ENCODE measurements at regions not wholly inside any gene's neighbourhood (a gene's known extent, or its start where the extent isn't known, plus 50 kb on each side); places are given as distances from the start of the nearest gene placed in this dataset.
"Not testable (repeated sequence)": the region's sequence is repeated elsewhere in the genome, so short reads cannot be mapped to it uniquely, and the experiment has no call there.

DNA sequence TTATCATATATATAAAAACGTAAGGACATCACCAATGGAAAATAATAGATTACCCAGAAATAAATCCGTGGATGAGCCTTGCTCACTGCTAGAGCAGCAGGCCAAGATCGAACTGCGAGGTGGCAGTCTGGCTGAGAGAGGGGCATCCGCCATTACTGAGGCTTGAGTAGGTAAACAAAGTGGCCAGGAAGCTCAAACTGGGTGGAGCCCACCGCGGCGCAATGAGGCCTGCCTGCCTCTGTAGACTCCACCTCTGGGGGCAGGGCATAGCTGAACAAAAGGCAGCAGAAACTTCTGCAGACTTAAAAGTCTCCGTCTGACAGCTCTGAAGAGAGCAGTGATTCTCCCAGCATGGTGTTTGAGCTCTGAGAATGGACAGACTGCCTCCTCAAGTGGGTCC, 1018.0 kb upstream of the SLC39A10 start:
- intact Hi-C loops (cut with DNase I); ATAC-seq (ENCODE audit: poor library complexity); DNase-seq: not testable (repeated sequence)

DNA sequence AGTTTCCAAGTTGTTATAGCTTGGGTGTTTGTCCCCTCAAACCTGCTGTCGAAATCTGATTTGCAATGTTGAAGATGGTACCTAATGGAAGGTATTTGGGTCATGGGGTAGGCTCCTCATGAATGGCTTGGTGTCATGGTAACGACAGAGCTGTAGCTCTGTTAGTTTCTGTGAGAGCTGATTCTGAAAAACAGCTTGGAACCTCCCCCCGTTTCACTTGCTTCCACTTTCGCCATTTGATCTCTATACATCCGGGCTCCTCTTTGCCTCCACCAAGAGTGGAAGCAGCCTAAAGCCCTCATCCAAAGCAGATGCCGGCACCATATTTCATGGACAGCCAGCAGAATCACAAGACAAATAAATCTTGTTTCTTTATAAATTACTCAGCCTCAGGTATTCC, 1035.1 kb upstream of the SLC39A10 start:
- no peak for DNase-seq
- no peak for ATAC-seq (ENCODE audit: poor library complexity)
- intact Hi-C loops (cut with DNase I) = no loop called here

DNA sequence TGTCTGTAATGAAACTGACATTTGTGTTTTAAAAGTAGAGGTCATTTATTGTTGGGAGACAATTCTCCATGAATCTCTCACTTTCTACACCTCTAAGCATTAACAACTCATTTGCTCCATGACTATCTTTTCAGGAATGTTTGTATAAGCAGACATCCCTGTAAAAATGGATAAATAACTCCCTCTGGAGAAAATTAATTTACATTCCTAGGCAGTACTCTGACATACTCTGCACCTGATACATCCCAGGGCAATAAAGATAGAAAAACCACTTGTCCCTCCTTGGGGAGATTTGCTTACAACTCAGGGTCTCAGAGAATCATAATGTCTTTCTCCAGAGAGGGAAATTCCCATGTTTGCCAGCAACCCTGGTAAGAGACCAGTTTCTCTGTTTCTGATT, 1037.7 kb upstream of the SLC39A10 start:
- intact Hi-C loops (cut with DNase I) = no loop called here
- DNase-seq (no peak), ATAC-seq (ENCODE audit: poor library complexity) (no peak)

DNA sequence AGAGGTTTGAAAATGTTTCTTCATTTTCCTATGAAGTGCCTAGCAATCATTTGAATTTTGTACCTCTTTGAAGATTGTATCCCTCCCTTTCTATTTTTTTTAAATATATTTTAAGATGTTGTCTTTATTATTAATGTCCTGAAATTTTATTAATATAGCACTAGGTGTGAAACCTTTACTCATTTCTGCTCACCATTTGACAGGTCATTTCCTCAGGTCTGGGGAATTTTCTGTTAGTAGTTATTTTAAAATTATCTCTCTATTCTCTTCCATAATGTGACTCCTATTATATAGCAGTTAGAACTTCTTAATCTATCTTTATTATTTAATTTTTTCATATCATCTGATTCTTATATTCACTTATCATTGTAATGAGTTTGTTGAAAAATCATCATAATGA, 1038.6 kb upstream of the SLC39A10 start:
- intact Hi-C loops (cut with DNase I) = no loop called here
- DNase-seq = no peak
- ATAC-seq (ENCODE audit: poor library complexity) = no peak

DNA sequence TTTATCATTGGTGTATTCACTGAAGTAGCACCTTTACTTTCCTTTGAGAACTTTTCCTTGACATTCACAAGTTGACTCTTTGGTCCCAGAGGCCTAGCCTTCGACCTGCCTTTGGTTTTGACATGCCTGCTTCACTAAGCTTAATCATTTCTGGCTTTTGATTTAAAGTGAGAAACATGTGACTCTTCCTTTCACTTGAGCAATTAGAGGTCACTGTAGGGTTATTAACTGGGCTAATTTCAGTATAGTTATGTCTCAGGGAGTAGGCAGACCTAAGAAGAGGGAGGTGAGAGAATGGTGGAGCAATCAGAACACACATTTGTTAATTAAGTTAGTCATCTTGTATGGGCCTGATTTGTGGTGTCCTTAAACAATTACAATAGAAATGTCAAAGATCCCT, 1040.7 kb upstream of the SLC39A10 start:
- no peak for ATAC-seq (ENCODE audit: poor library complexity)
- DNase-seq = no peak
- intact Hi-C loops (cut with DNase I) = no loop called here

DNA sequence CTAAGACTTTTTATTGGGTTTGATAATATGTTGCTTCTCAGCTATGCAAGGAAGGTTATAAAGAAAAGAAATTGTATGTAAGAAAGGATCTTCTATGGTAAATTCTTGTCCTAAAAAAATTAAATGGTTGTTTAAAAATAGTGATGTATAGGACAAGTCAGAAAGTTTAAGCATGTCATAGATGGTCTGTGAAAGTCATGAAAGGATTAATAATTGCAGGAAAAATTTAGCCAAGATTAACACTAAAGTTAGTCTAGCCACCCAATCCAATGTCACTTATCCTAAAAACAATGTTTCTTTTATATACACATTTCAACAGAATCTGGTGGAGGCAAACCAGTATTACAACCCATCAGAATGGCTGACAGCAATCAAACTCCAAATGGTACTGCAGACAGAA, 1046.7 kb upstream of the SLC39A10 start:
- DNase-seq (no peak), ATAC-seq (ENCODE audit: poor library complexity) (no peak)
- intact Hi-C loops (cut with DNase I) = no loop called here

DNA sequence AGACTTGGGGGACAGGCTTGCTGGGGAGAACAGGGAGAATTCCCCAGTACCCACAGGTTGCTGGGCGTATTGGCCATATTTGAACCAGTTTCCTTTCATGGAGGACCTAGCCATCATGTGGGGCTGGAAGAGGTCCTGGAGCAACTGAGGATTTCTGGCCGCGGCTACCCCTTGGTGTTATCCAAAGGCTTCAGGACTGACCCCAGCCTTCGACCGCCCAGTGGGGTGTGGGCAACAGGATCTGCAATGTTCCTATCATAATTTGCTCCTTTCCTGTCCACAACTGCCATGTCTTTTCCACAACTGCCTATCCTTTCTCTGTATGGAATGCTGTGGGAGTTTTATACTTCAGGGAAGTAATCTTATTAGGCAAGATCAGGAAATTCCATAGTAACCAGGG, 1053.6 kb upstream of the SLC39A10 start:
- ATAC-seq (ENCODE audit: poor library complexity) (no peak), DNase-seq (no peak)
- intact Hi-C loops (cut with DNase I) = no loop called here

DNA sequence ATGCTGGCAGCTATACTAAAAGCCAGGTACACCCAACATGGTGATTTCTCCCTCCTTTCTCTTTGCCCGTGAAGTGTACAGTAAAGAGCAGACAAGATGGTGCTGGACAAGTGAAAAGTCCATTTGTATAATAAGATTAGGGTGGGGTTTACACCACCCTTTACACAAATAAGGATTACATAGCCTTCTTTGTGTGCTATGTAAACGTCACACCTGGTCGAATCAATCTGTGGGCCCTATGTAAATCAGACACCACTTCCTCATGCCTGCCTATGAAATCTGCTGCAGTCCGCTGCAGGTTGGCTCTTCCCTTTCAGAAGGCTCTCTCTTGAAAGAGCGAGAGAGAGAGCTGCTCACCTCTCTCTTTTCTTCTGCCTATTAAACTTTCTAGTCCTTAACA, 1054.3 kb upstream of the SLC39A10 start:
- no peak for DNase-seq
- intact Hi-C loops (cut with DNase I) = no loop called here
- no peak for ATAC-seq (ENCODE audit: poor library complexity)

DNA sequence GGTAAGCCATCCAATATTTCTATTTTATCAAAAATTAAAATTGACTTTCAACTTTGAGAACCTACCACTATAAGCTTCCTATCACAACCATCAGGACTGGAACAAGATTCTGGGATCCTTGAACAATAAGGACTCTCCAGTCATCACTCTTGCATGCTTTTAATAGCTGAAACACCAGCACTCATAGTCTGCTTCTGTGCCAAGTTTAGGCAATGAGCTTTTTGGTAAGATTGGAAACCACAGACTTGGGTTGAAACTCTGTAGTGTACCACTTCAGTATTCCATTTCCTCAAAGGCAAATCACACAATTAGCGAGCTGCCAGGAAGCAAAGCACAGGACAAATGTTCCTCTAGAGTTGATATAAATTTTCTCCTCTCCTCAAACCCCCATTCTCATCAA, 1065.8 kb upstream of the SLC39A10 start:
- ATAC-seq (ENCODE audit: poor library complexity) = no peak

DNA sequence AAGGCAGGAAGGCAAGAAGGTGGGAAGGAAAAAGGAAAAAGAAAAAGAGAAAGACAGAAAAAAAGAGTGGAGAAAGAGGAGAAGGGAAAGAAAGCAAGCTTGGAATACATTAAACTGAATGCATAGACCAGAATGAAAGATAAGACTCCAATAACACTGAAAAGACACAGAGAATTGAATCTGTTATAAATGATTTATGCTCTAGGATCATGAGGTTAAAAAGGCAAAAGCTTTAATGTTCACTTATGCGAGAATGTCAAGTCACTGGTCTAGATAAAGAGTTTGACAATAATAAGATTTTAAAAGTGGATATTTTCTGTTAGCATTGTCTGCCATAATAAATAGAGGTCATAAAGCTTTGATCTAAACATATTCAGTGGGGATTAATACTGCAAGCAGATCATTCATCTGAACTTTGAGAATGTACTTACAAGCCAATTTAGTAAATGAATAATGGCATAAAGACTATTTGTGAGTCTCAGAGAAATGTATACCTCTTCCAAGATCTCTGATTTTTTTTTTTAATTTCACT, 1069.2 kb upstream of the SLC39A10 start:
- ATAC-seq (ENCODE audit: poor library complexity) (no peak), DNase-seq (no peak)
- intact Hi-C loops (cut with DNase I) = no loop called here

More for the DNA sequence above, 1065.8 kb upstream of the SLC39A10 start:
- intact Hi-C loops (cut with DNase I) = no loop called here
- DNase-seq = no peak

DNA sequence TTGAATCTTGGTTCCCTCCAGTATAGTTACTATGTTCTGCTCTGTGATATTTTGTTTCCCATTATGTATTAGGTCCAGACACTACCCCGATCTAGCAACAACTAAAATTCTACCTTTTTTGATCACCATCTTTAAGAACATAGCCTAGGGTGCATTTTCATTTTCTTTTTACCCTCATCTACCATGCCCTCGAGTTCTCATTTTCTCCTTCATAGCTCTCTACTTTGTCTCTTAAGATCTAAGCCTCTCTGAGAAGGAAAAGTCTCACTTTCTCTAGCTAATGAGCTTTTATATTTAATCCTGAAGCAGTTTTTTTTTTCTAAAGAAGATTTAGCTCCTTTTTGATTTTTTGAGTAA, 1089.4 kb upstream of the SLC39A10 start:
- intact Hi-C loops (cut with DNase I) = no loop called here
- no peak for ATAC-seq (ENCODE audit: poor library complexity)
- DNase-seq = no peak

DNA sequence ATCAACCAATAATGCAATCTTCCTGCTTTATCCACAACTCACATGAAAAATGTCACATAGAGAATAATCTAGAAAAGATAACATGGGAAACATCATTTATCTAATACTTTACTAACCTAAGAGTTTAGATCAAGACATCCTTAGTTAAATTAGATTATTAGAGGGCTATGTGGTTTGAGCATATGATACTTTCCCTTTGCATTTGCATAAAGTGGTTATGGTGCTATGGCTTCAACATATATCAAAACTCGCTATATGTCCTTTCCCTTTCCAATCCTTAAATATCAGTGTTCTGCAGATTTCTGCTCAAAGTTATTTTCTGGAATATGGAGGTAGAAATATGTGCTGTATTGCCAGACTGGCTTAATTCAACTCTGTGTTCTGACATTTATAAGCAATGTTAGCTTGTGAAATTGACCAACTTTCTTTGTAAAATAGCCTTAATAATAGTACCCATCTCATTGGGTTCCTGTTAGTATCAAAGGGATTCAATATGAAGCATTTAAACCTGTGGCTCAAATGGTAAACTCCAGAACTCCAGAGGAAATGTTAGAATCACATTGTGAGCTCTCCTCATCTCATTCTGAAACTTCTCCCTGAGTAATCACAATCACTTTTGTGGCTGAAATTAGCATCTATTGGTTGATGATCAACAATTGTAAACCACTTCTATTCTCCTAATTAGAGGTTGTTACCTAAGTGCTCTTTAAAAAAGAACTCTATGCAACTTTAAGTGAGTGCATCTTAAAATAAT, 1089.9 kb upstream of the SLC39A10 start:
- no peak for DNase-seq
- ATAC-seq (ENCODE audit: poor library complexity) = no peak
- intact Hi-C loops (cut with DNase I) = no loop called here

DNA sequence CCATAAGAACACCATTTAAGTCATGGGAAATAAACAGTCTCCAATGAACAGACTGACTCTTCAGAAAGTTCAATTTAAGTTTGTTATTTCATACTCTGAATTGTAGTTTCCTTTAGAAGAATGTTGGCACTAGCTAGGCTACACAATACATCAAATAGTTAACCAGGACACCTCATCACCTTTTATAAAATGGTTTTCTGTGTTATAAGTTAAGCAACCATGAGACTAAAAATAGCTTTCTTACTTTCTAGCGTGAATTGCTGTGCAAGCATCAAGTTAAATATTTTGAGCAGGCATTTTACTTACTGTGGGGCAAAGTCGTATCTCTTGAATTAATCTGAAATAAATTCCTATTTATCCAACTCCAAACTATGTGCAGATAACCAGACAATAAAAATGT, 1092.6 kb upstream of the SLC39A10 start:
- DNase-seq = no peak
- no peak for ATAC-seq (ENCODE audit: poor library complexity)
- intact Hi-C loops (cut with DNase I) = no loop called here

DNA sequence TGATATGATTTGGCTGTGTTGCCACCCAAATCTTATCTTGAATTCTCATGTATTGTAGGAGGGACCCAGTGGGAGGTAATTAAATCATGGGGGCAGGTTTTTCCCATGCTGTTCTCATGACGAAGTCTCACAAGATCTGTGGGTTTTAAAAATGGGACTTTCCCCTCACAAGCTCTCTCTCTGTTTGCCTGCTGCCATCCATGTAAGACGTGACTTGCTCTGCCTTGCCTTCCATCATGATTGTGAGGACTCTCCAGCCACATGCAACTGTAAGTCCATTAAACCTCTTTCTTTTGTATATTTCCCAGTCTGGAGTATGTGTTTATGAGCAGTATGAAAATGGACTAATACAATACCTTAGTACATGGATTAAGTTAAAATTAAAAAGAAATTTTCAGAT, 1094.7 kb upstream of the SLC39A10 start:
- intact Hi-C loops (cut with DNase I) = no loop called here
- no peak for ATAC-seq (ENCODE audit: poor library complexity)
- no peak for DNase-seq

DNA sequence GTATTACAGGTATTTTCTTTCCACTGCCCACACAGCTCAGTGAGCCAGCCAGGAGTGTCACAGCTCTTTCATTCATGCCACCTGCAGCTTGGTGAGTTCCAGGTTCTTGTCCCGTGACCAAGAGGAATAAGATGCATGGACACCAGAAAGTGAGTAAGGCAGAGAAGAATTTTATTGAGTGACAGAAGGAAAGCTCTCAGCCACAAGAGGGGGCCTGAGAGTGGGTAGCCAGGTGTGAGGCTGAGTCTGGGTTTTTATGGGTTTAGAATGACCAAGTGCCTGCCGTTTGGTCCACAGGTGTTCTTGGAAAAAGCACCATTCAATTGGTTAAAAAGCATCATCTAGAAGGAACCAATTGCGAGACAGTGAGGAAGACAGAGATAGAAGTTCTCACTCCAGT, 1097.1 kb upstream of the SLC39A10 start:
- DNase-seq (no peak), ATAC-seq (ENCODE audit: poor library complexity) (no peak)
- intact Hi-C loops (cut with DNase I) = no loop called here

DNA sequence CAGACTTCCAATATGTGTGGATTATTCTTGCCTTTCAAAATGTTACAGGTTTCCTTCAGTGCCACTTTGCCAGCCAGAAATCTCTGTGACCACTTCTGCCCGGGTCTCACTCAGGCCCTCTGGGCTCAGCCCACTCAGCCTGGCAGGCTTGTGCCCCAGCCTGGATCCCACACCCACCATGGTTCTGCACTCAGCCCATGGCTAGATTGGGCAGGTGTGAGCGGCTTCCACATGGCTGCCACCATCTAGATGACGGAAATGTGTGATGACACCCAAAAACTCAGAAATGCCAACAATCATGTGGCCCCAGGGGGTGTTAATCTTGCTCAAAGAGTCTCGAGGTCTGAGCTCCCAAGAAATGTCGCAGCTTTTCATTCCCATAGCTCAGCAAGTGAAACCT, 1097.5 kb upstream of the SLC39A10 start:
- no peak for DNase-seq
- intact Hi-C loops (cut with DNase I) = no loop called here
- ATAC-seq (ENCODE audit: poor library complexity) = no peak

DNA sequence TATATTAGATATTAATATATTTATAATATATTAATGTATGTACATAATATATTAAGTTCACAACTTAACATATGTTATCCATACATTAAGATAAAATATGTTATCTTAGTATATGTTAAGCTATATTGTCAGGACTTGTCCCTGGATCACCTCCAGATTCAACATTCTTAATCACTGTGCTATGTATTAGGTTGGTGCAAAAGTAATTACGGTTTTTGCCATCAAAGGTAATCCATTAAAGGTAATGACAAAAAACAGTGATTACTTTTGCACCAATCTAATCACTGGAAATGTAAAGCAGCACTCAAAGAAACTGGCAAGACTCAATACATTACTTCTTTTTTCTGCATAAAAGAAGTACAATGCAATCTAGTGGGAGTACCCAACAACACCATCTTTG, 1099.0 kb upstream of the SLC39A10 start:
- intact Hi-C loops (cut with DNase I) = no loop called here
- DNase-seq (no peak), ATAC-seq (ENCODE audit: poor library complexity) (no peak)

DNA sequence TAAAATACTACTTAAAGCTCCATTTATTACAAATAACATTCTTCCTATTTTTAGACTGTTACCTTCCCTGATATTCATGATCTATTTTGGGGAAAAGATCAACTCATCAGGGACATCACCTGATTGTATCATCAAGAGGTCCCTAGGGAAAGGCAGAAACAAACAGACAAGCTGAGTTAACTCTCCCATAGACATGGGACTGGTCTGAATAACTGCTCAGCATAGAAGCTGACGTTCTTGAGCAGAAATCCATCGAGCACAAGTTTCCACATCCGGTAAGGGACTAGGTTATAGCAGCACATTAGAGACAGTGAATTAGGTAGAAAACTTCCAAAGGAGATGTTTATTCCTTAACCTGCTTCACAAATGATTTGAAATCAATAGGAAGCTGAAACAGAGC, 1100.4 kb upstream of the SLC39A10 start:
- intact Hi-C loops (cut with DNase I) = no loop called here
- DNase-seq (no peak), ATAC-seq (ENCODE audit: poor library complexity) (no peak)

DNA sequence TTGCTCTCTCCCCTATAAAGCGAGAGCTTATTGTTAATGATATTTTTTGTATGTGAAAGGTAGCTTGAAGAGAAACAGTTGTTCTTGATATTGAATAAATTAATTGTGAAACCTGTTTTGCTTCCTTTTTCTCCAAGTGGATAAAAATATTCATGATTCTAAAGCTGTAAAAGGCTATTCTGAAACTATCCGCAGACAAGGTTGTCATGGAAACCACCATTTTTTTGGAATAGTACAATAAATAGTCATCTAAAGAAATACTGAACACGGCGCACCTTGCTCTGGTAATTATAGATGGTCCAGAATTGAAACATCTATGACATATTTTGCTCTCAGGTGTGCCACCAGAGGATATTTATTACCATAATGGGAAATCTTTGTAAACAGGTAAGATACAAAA, 1103.0 kb upstream of the SLC39A10 start:
- intact Hi-C loops (cut with DNase I) = no loop called here
- ATAC-seq (ENCODE audit: poor library complexity) = no peak

DNA sequence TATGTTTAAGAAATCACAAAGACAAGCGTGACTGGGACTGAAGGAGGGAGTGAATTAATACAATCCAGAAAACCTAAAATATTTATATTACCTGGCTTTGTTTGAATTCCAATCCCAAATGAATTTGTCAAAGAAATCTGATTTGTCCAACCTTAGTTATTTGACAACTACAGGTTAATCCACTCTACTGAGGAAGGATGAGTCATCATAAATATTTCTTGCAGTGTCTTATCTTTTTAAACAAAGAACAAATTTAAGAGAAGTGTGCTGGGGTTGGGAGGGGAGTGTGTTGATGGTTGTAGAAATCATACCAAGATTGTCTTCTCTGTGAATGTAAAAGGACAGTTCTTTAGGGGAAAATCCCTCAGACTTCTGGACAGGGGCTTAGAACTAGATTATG, 1106.3 kb upstream of the SLC39A10 start:
- intact Hi-C loops (cut with DNase I) = no loop called here
- ATAC-seq (ENCODE audit: poor library complexity) (no peak), DNase-seq (no peak)

More for the DNA sequence above, 1103.0 kb upstream of the SLC39A10 start:
- no peak for DNase-seq

DNA sequence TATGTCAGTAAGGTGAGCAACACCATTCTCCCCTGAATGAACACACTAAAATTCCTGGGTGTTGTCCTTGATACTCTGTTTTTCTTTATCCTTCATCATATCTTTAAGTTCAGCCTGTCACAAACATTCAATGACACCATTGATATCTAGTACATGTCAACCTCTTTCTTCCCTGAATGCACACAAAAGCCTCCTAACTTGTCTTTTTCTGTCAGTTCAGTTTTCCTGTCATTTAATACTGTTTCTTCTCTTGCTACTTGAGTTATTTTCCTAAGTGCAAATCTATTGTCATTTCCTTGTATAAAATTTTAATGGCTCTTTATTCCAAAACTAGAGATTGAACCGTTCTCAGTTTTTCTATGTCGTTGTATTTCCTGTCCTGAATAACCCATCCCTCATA, 1107.6 kb upstream of the SLC39A10 start:
- intact Hi-C loops (cut with DNase I) = no loop called here
- DNase-seq = no peak
- ATAC-seq (ENCODE audit: poor library complexity) = no peak
